SK-N-SH treated with all-trans-retinoic acid at 6 μM for 48 hours (cell line): ENCODE measurements at regions not wholly inside any gene's neighbourhood (a gene's known extent, or its start where the extent isn't known, plus 50 kb on each side); places are given as distances from the start of the nearest gene placed in this dataset.

Experiments used
- ZNF565 ChIP-seq: fragments of 450-650 bp; formaldehyde crosslinking; conservative IDR thresholded peaks from 2 replicates; pipeline ENCODE4 v1.5.0; 2020; ENCODE audit warnings: low read depth, mild to moderate bottlenecking, moderate library complexity
- TF ChIP-seq, protein P1 (sequence below): fragments of 250-450 bp; sonication (Bioruptor Pico); IDR thresholded peaks from 2 replicates; pipeline ENCODE4 v1.8.0; 2020; ENCODE audit warnings: mild to moderate bottlenecking, moderate library complexity, borderline replicate concordance

DNA sequence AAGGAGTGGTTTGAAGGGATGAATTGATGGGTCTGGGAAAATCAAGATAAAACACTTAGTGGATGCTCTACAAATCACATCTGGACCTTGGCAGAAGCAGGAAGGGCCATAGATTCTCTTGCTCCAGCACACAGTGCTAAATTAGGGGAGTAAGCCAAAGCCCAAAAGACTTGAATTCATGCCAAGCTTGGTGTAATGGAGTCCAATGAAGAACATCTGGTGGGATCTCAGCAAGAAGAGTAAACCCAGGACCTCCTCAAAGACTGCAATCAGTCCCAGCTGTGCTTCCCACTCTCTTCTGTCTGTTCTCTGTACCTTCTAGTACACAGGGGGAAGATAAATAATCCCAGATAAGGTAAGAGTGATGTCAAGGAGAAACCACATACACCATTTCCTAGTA is 683.4 kb downstream of the RNF144B start:
- TF ChIP-seq, protein P1, sequence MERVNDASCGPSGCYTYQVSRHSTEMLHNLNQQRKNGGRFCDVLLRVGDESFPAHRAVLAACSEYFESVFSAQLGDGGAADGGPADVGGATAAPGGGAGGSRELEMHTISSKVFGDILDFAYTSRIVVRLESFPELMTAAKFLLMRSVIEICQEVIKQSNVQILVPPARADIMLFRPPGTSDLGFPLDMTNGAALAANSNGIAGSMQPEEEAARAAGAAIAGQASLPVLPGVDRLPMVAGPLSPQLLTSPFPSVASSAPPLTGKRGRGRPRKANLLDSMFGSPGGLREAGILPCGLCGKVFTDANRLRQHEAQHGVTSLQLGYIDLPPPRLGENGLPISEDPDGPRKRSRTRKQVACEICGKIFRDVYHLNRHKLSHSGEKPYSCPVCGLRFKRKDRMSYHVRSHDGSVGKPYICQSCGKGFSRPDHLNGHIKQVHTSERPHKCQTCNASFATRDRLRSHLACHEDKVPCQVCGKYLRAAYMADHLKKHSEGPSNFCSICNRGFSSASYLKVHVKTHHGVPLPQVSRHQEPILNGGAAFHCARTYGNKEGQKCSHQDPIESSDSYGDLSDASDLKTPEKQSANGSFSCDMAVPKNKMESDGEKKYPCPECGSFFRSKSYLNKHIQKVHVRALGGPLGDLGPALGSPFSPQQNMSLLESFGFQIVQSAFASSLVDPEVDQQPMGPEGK, result no peak
- TF ChIP-seq ZNF565 (CRISPR knock-in tag), result no peak
